Neural cell (in vitro differentiated cells): ENCODE measurements at regions not wholly inside any gene's neighbourhood (a gene's known extent, or its start where the extent isn't known, plus 50 kb on each side); places are given as distances from the start of the nearest gene placed in this dataset.

Experiments
- CTCF ChIP-seq: fragments of 450-650 bp; IDR thresholded peaks from 2 replicates; pipeline ENCODE4 v1.5.1; 2014; ENCODE audit warnings: antibody characterized with exemption, mild to moderate bottlenecking, moderate library complexity; ENCODE audit not compliant: poor library complexity, severe bottlenecking
- EP300 ChIP-seq: fragments of 450-650 bp; conservative IDR thresholded peaks from 2 replicates; pipeline ENCODE4 v1.6.1; 2014; ENCODE audit warnings: antibody characterized with exemption, mild to moderate bottlenecking, moderate library complexity; ENCODE audit not compliant: poor library complexity, severe bottlenecking
- EZH2 ChIP-seq: fragments of 200-600, 300-800 bp; shearing (Covaris generic), sonication (generic); IDR thresholded peaks from 2 replicates; pipeline ENCODE4 v1.6.1; 2014; ENCODE audit warnings: antibody characterized with exemption, low read length, borderline replicate concordance, mild to moderate bottlenecking; ENCODE audit not compliant: insufficient read depth, poor library complexity, severe bottlenecking
- POLR2AphosphoS5 ChIP-seq: IDR thresholded peaks from 2 replicates; pipeline ENCODE4 v1.6.1; 2012
- RAD21 ChIP-seq: fragments of 450-650 bp; conservative IDR thresholded peaks from 2 replicates; pipeline ENCODE4 v1.6.1; 2014; ENCODE audit warnings: antibody characterized with exemption, mild to moderate bottlenecking, moderate library complexity
- TAF1 ChIP-seq: IDR thresholded peaks from 2 replicates; pipeline ENCODE4 v1.6.1; 2012; ENCODE audit warnings: low read depth

DNA sequence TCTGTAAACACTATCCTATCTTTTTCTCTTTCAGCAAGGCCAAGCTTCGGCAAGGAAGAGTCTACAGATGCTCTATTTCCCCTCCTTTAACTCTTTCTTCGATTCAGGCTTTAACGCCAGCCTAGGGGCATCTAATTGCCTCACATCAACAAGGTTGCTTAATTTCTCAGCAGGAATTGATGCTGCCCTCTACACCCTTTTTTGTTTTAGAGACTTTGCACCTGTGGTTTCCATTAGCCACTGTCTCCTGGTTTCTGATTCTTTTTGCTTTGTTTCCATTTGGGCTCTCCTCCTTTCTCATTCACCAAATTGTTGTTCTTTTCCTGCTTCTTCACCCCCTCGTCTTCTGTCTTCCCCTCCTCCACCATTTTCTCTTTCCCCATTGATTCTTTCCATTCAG lies 202.4 kb upstream of the HMCN1 start:
- TF ChIP-seq EZH2 = no peak
- no peak for TF ChIP-seq TAF1
- no peak for TF ChIP-seq CTCF
- no peak for TF ChIP-seq POLR2AphosphoS5
- no peak for TF ChIP-seq EP300
- TF ChIP-seq RAD21 = no peak
